ENCODE measurements at regions not wholly inside any gene's neighbourhood (a gene's known extent, or its start where the extent isn't known, plus 50 kb on each side); places are given as distances from the start of the nearest gene placed in this dataset.

DNA sequence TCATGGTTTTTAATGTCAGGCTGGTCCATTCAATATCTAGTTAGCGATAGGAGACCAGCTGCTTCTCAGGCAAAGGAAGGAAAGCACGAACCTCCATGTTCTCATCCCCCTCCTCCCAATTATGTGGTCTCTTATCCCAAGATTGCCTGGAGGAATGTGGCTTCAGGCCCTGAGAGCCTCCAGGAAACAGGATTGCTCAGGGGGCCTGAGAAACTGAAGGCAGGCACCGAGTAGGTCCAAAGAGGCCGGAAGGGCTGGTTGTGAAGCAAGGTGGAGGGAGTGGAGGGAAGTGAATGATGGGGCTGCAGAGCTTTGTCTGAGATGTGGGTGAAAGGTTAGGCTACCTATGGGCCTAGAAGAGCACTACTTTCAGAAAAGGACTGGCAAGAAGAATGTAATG is 188.2 kb upstream of the DDHD1 start:
- DNase-seq (no peak), ATAC-seq (no peak)
- H3K4me3 ChIP-seq, result no peak overlapping the region
- TF ChIP-seq CTCF (IDR thresholded peaks at IDR 0.05) (no peak), POLR2A (IDR thresholded peaks at IDR 0.05) (no peak)
- H3K27ac ChIP-seq, result no peak overlapping the region
- no peaks in the 10 kb centered on the region for H3K4me1 ChIP-seq
- intact Hi-C loops (cut with DNase I), result no loop called here
- 93% methylated on average over 4 of the region's 4 CpGs for WGBS (ENCODE audit: insufficient coverage, low coverage, low lambda C conversion rate, missing lambda C conversion rate)
- no peaks in the 10 kb centered on the region for H3K9me3 ChIP-seq
- H3K27me3 ChIP-seq, result no peaks in the 10 kb centered on the region
- H3K36me3 ChIP-seq, result no peaks in the 10 kb centered on the region

DNA sequence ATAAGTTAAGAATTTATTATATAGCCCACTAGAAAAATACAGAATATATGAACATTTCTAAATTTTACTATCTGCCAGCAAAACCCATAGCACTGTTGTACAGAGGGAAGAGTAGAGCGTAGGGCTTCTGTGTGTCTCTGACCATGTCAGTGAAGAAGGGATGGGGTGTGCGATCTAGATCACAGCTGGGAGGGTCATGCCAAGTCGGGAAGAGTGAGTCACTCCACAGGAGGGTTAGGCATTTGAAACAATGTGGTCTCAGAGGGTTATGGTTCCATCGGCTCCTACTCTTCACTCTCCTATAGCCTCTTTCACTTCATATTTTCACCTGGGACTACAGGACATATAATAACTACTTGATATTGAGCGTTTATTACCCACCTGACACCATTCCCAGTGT is 185.1 kb upstream of the DDHD1 start:
- DNase-seq, result no peak
- no peaks in the 10 kb centered on the region for H3K27me3 ChIP-seq
- no peaks in the 10 kb centered on the region for H3K4me1 ChIP-seq
- no peak overlapping the region for H3K27ac ChIP-seq
- no peak for ATAC-seq
- TF ChIP-seq POLR2A (IDR thresholded peaks at IDR 0.05) (no peak), CTCF (IDR thresholded peaks at IDR 0.05) (no peak)
- 75% methylated on average over 3 of the region's 5 CpGs for WGBS (ENCODE audit: insufficient coverage, low coverage, low lambda C conversion rate, missing lambda C conversion rate)
- H3K9me3 ChIP-seq, result no peaks in the 10 kb centered on the region
- intact Hi-C loops (cut with DNase I), result no loop called here
- H3K4me3 ChIP-seq, result no peak overlapping the region
- H3K36me3 ChIP-seq, result no peaks in the 10 kb centered on the region

DNA sequence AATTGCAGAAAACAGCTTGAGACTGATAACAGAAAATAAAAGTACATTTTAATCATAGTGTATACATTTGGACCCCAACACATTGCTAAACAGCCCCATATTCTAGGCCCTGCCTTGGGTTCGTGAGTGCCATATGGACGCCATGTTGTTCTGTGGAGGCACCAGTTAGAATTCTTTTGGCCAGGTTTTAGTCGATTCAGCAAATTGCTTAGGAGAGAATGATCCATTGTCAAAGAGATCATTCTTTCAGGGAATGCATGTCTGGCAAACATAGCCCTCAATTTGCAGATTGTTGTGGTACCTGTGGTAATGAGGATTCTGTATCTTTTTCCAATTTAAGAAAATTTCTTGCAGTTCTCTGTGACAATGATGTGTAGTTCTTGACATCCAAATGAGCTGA is 183.6 kb upstream of the DDHD1 start:
- TF ChIP-seq POLR2A (IDR thresholded peaks at IDR 0.05) (no peak), CTCF (IDR thresholded peaks at IDR 0.05) (no peak)
- H3K4me1 ChIP-seq, result no peaks in the 10 kb centered on the region
- DNase-seq (no peak), ATAC-seq (no peak)
- intact Hi-C loops (cut with DNase I), result no loop called here
- H3K27me3 ChIP-seq, result no peaks in the 10 kb centered on the region
- H3K36me3 ChIP-seq, result no peaks in the 10 kb centered on the region
- no peaks in the 10 kb centered on the region for H3K9me3 ChIP-seq
- WGBS (ENCODE audit: insufficient coverage, low coverage, low lambda C conversion rate, missing lambda C conversion rate), result 100% methylated on average over 2 of the region's 3 CpGs
- no peak overlapping the region for H3K4me3 ChIP-seq
- no peak overlapping the region for H3K27ac ChIP-seq

DNA sequence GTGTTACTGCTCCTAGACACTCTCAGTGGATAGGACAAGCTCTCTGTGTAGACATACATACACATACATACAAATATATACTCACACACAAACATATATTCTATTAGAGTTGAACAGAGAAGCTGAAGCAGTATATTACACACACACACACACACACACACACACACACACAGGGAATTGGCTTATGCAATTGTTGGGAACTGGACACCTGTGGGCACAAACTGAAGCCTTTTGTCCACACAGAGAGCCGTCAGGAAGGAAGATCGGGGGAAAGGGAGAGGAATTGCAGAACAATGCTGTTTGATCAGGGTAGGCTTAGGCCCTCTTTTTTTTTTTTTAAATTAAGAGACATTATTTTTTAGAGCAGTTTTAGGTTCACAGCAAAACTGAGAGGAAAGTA is 180.7 kb upstream of the DDHD1 start:
- intact Hi-C loops (cut with DNase I), result no loop called here
- Histone ChIP-seq H3K4me1 (no peaks in the 10 kb centered on the region), H3K36me3 (no peaks in the 10 kb centered on the region), H3K9me3 (no peaks in the 10 kb centered on the region), H3K27me3 (no peaks in the 10 kb centered on the region), H3K27ac (no peak overlapping the region), H3K4me3 (no peak overlapping the region)
- TF ChIP-seq POLR2A (IDR thresholded peaks at IDR 0.05), result no peak
- TF ChIP-seq CTCF (IDR thresholded peaks at IDR 0.05), result no peak
- ATAC-seq (no peak), DNase-seq (no peak)
- 88% methylated on average over 2 of the region's 2 CpGs for WGBS (ENCODE audit: insufficient coverage, low coverage, low lambda C conversion rate, missing lambda C conversion rate)

- no peaks in the 10 kb centered on the region for H3K27me3 ChIP-seq
- no peaks in the 10 kb centered on the region for H3K36me3 ChIP-seq
- no peaks in the 10 kb centered on the region for H3K4me1 ChIP-seq
- H3K27ac ChIP-seq, result no peak overlapping the region
- H3K4me3 ChIP-seq, result no peak overlapping the region
- WGBS (ENCODE audit: insufficient coverage, low coverage, low lambda C conversion rate, missing lambda C conversion rate), result 38% methylated on average over 1 of the region's 1 CpG
- DNase-seq (no peak), ATAC-seq (no peak)
- H3K9me3 ChIP-seq, result no peaks in the 10 kb centered on the region
- intact Hi-C loops (cut with DNase I), result no loop called here
- TF ChIP-seq CTCF (IDR thresholded peaks at IDR 0.05), result no peak
- no peak for TF ChIP-seq POLR2A (IDR thresholded peaks at IDR 0.05)
Measured at GRCh38 chr14:53331921-53332320, 178.8 kb upstream of the DDHD1 start.
